Adrenal gland (tissue), 5 donors: ENCODE measurements at regions not wholly inside any gene's neighbourhood (a gene's known extent, or its start where the extent isn't known, plus 50 kb on each side); places are given as distances from the start of the nearest gene placed in this dataset.

ENCODE experiments used
- POLR2A ChIP-seq, 2 donors: fragments of 450-650 bp; IDR thresholded peaks; one replicate each; pipeline ENCODE4 v1.6.1; 2017; ENCODE audit warnings: antibody characterized with exemption in 2 of 2, mild to moderate bottlenecking in 2 of 2, moderate library complexity in 1 of 2
- TF ChIP-seq, protein P1 (sequence below), 6 experiments: fragments of 450-650 bp in 4 of 6; fragments of 200-600 bp in 2 of 6; sonication (generic) in 1 of 6; IDR thresholded peaks; 1 replicate in 5 of 6; 2 replicates in 1 of 6; pipeline versions ENCODE4 v1.5.1 to v1.8.0; 2016 to 2021; ENCODE audit warnings: antibody characterized with exemption in 6 of 6, mild to moderate bottlenecking in 2 of 6, moderate library complexity in 1 of 6
- donor health status: DM: no; HTN: no; CAD: no.

DNA sequence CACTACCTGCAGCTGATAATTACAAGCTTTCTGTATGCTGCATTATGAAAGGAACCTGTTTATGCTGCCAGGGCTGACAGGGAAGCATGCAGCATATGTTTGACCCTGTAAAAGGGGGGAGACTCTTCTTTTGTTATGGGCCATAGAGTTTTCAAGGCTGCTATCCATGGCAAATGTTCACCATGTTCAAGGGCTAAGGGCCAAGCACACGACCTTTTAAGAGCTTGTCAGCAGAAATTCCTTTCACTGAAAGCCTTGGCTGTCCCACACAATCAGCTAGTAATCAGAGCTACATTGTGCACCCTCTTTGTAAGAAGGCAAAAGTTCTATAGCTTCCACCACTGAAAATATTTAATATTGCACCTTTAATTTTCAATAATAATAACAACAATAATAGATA, 74.2 kb upstream of the MBIP start:
- TF ChIP-seq, protein P1, sequence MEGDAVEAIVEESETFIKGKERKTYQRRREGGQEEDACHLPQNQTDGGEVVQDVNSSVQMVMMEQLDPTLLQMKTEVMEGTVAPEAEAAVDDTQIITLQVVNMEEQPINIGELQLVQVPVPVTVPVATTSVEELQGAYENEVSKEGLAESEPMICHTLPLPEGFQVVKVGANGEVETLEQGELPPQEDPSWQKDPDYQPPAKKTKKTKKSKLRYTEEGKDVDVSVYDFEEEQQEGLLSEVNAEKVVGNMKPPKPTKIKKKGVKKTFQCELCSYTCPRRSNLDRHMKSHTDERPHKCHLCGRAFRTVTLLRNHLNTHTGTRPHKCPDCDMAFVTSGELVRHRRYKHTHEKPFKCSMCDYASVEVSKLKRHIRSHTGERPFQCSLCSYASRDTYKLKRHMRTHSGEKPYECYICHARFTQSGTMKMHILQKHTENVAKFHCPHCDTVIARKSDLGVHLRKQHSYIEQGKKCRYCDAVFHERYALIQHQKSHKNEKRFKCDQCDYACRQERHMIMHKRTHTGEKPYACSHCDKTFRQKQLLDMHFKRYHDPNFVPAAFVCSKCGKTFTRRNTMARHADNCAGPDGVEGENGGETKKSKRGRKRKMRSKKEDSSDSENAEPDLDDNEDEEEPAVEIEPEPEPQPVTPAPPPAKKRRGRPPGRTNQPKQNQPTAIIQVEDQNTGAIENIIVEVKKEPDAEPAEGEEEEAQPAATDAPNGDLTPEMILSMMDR (IDR thresholded peaks at IDR 0.05), result no peak
- TF ChIP-seq POLR2A (IDR thresholded peaks at IDR 0.05), result no peak
